Adrenal gland (tissue), 5 donors: ENCODE measurements at regions not wholly inside any gene's neighbourhood (a gene's known extent, or its start where the extent isn't known, plus 50 kb on each side); places are given as distances from the start of the nearest gene placed in this dataset.

Source experiments
- POLR2A ChIP-seq, 2 donors: fragments of 450-650 bp; IDR thresholded peaks; one replicate each; pipeline ENCODE4 v1.6.1; 2017; ENCODE audit warnings: antibody characterized with exemption in 2 of 2, mild to moderate bottlenecking in 2 of 2, moderate library complexity in 1 of 2
- TF ChIP-seq, protein P1 (sequence below), 6 experiments: fragments of 450-650 bp in 4 of 6; fragments of 200-600 bp in 2 of 6; sonication (generic) in 1 of 6; IDR thresholded peaks; 1 replicate in 5 of 6; 2 replicates in 1 of 6; pipeline versions ENCODE4 v1.5.1 to v1.8.0; 2016 to 2021; ENCODE audit warnings: antibody characterized with exemption in 6 of 6, mild to moderate bottlenecking in 2 of 6, moderate library complexity in 1 of 6
- donor health status: DM: no; HTN: no; CAD: no.

DNA sequence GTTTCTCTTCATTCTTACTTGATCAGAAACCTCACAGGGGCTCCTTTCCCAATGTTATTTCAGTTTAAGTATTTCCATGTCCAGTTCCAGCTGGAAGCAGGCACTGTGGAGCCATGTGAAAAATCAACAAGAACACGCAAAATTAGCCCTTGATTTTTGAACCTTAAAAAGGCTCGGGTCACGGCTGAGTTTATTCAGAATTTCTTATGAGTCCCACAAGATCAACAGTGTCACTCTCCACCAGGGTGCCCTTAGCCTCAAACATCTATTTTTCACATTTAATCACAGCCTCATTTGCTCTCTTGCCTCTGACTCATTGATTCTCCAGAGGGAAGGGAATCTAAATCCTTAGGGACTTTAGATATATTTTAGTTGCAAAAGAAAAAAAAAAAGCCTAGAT is 157.7 kb upstream of the AVPR1A start:
- TF ChIP-seq, protein P1, sequence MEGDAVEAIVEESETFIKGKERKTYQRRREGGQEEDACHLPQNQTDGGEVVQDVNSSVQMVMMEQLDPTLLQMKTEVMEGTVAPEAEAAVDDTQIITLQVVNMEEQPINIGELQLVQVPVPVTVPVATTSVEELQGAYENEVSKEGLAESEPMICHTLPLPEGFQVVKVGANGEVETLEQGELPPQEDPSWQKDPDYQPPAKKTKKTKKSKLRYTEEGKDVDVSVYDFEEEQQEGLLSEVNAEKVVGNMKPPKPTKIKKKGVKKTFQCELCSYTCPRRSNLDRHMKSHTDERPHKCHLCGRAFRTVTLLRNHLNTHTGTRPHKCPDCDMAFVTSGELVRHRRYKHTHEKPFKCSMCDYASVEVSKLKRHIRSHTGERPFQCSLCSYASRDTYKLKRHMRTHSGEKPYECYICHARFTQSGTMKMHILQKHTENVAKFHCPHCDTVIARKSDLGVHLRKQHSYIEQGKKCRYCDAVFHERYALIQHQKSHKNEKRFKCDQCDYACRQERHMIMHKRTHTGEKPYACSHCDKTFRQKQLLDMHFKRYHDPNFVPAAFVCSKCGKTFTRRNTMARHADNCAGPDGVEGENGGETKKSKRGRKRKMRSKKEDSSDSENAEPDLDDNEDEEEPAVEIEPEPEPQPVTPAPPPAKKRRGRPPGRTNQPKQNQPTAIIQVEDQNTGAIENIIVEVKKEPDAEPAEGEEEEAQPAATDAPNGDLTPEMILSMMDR (IDR thresholded peaks at IDR 0.05), result no peak
- TF ChIP-seq POLR2A (IDR thresholded peaks at IDR 0.05), result no peak
